K562 (cell line): ENCODE measurements at regions not wholly inside any gene's neighbourhood (a gene's known extent, or its start where the extent isn't known, plus 50 kb on each side); places are given as distances from the start of the nearest gene placed in this dataset.

Experiments
- ATAC-seq: fragments of 200-7000 bp; cut with Tn5 transposase; 3 replicates; pipeline ENCODE4 v1.9.1; 2020; ENCODE audit warnings: moderate library complexity
- BruUV-seq: library from RNA; stranded (reverse); fragments of 400-500 nt; replicated peaks from 2 replicates; lab custom pipeline; 2021; lab: Mats Ljungman, UMichigan
- CTCF ChIA-PET: fragments of 300-600 bp; formaldehyde crosslinking; extraction: SDS; loops from one replicate; lab custom pipeline; 2021; ENCODE audit warnings: low intra/inter-chr PET ratio; lab: Yijun Ruan, JAX
- POLR2A ChIA-PET: fragments of 300-600, 350-650 bp; sonication (Branson Sonifier 250); formaldehyde crosslinking; extraction: SDS; loops from one replicate; lab custom pipeline; 2021; ENCODE audit warnings: antibody characterized with exemption, inconsistent platforms; lab: Yijun Ruan, JAX
- DNase-seq, 4 experiments: peaks; one replicate each; pipeline versions ENCODE4 v3.0.0 to v3.0.0-alpha.2; 2011 to 2018; ENCODE audit warnings: low spot score in 3 of 4, mixed read lengths in 3 of 4; ENCODE audit errors: extremely low read depth in 1 of 4
- FAIRE-seq: peaks from 2 replicates; lab custom pipeline; 2011; peaks lifted over from hg19 to GRCh38; lab: Jason Lieb, UNC
- H2AFZ ChIP-seq: 2 replicates; pipeline ENCODE4 v1.6.0; 2011; ENCODE audit warnings: low read depth, low read length, control low read depth, inconsistent platforms
- H3K27ac ChIP-seq: fragments of 200-600 bp; 3 replicates; pipeline ENCODE4 v1.8.0; 2011; ENCODE audit warnings: low read depth, mild to moderate bottlenecking, control low read depth, inconsistent platforms, low read length, moderate library complexity, mixed read lengths; ENCODE audit errors: extremely low read depth
- H3K27me3 ChIP-seq, 2 experiments: fragments of 300-600 bp in 1 of 2; 2 replicates in 1 of 2; 3 replicates in 1 of 2; pipeline versions ENCODE4 v1.6.0 to v1.8.0; 2011; ENCODE audit warnings: inconsistent platforms in 2 of 2, low read length in 2 of 2, mild to moderate bottlenecking in 1 of 2, mixed read lengths in 1 of 2, moderate library complexity in 1 of 2; ENCODE audit not compliant: control insufficient read depth in 2 of 2, insufficient read depth in 2 of 2
- H3K36me3 ChIP-seq: fragments of 300-600 bp; 3 replicates; pipeline ENCODE4 v1.8.0; 2011; ENCODE audit warnings: mild to moderate bottlenecking, low read length, inconsistent platforms; ENCODE audit not compliant: control insufficient read depth, insufficient read depth
- H3K4me1 ChIP-seq, 2 experiments: fragments of 200-600 bp in 1 of 2; replicated peaks in 1 of 2; 2 replicates in 1 of 2; 3 replicates in 1 of 2; pipeline versions ENCODE4 v1.5.1 to v1.8.0; 2011; ENCODE audit warnings: inconsistent platforms in 2 of 2, low read length in 2 of 2, mild to moderate bottlenecking in 1 of 2, mixed read lengths in 1 of 2, moderate library complexity in 1 of 2; ENCODE audit not compliant: control insufficient read depth in 2 of 2, insufficient read depth in 2 of 2
- H3K4me2 ChIP-seq: 2 replicates; pipeline ENCODE4 v1.6.1; 2011; ENCODE audit warnings: low read length, control low read depth, inconsistent platforms, mixed read lengths; ENCODE audit not compliant: insufficient read depth
- H3K4me3 ChIP-seq: fragments of 200-600 bp; sonication (generic), shearing (Covaris generic); 2 replicates; pipeline ENCODE4 v1.5.1; 2016; ENCODE audit warnings: control low read depth, inconsistent platforms
- H3K79me2 ChIP-seq: fragments of 200-600 bp; 3 replicates; pipeline ENCODE4 v1.8.0; 2011; ENCODE audit warnings: low read length, inconsistent platforms; ENCODE audit not compliant: control insufficient read depth, insufficient read depth
- H3K9ac ChIP-seq, 2 experiments: 2 replicates each; pipeline versions ENCODE4 v1.6.0 to v1.6.1; 2011; ENCODE audit warnings: low read depth in 2 of 2, low read length in 2 of 2, control low read depth in 1 of 2, inconsistent platforms in 1 of 2, mild to moderate bottlenecking in 1 of 2, mixed read lengths in 1 of 2; ENCODE audit not compliant: insufficient read depth in 1 of 2
- H3K9me1 ChIP-seq: one replicate; pipeline ENCODE4 v1.6.0; 2011; ENCODE audit warnings: inconsistent platforms, mild to moderate bottlenecking, low read length, moderate library complexity; ENCODE audit not compliant: control insufficient read depth, insufficient read depth
- H3K9me3 ChIP-seq: replicated peaks from 2 replicates; pipeline ENCODE4 v1.5.1; 2011; ENCODE audit warnings: low read depth, low read length, inconsistent platforms; ENCODE audit not compliant: control insufficient read depth, insufficient read depth
- H4K20me1 ChIP-seq: replicated peaks from 2 replicates; pipeline ENCODE4 v1.6.1; 2011; ENCODE audit warnings: low read length, inconsistent platforms, mixed read lengths; ENCODE audit not compliant: control insufficient read depth, insufficient read depth
- CBFA2T2 ChIP-seq: fragments of 450-650 bp; conservative IDR thresholded peaks from 2 replicates; pipeline ENCODE4 v1.6.1; 2017; ENCODE audit warnings: mild to moderate bottlenecking
- RAD21 ChIP-seq, 2 experiments: fragments of 250-450 bp in 1 of 2; fragments of 450-650 bp in 1 of 2; sonication (Bioruptor Pico) in 1 of 2; formaldehyde crosslinking in 1 of 2; IDR thresholded peaks in 1 of 2; conservative IDR thresholded peaks in 1 of 2; 2 replicates each; pipeline versions ENCODE4 v1.4.0 to v1.8.0; 2020 to 2022; ENCODE audit warnings: mild to moderate bottlenecking in 2 of 2, moderate library complexity in 1 of 2
- ZNF785 ChIP-seq: fragments of 250-450 bp; sonication (Bioruptor Pico); IDR thresholded peaks from 2 replicates; pipeline ENCODE4 v1.4.0; 2020; ENCODE audit warnings: mild to moderate bottlenecking
- WGBS: fragments of 100-300 bp; shearing (Covaris generic); methylation state at CpG from one replicate; pipeline ENCODE4 v1.1.6; 2016; ENCODE audit warnings: low coverage, mixed read lengths; ENCODE audit not compliant: insufficient coverage; ENCODE audit errors: missing lambda C conversion rate; 5-methylcytosine and 5-hydroxymethylcytosine counted together
- in situ Hi-C: fragments of 300-500 bp; cut with MboI; formaldehyde crosslinking; loops from 4 replicates; pipeline ENCODE4 v1.15.0; 2018; ENCODE audit warnings: inconsistent platforms, mixed read lengths
- intact Hi-C: fragments of 100-400 bp; cut with micrococcal nuclease; formaldehyde crosslinking; loops from 2 replicates; pipeline ENCODE4 v1.14.2; 2022
- TF ChIP-seq, protein P1 (sequence below), 3 experiments: fragments of 200-800 bp in 1 of 3; fragments of 250-450 bp in 1 of 3; fragments of 450-650 bp in 1 of 3; sonication (Bioruptor Pico) in 1 of 3; sonication (Bioruptor generic) in 1 of 3; formaldehyde crosslinking in 1 of 3; IDR thresholded peaks; 2 replicates each; pipeline versions ENCODE4 v1.6.1 to v1.8.0; 2016 to 2022; ENCODE audit warnings: mild to moderate bottlenecking in 2 of 3, missing genetic modification characterization in 2 of 3, missing compliant biosample characterization in 1 of 3, moderate library complexity in 1 of 3
- TF ChIP-seq, protein P2 (sequence below): IDR thresholded peaks from 3 replicates; pipeline ENCODE4 v1.6.1; 2011; ENCODE audit warnings: borderline replicate concordance, mild to moderate bottlenecking, moderate library complexity; ENCODE audit not compliant: insufficient read length; ENCODE audit errors: extremely low read depth

DNA sequence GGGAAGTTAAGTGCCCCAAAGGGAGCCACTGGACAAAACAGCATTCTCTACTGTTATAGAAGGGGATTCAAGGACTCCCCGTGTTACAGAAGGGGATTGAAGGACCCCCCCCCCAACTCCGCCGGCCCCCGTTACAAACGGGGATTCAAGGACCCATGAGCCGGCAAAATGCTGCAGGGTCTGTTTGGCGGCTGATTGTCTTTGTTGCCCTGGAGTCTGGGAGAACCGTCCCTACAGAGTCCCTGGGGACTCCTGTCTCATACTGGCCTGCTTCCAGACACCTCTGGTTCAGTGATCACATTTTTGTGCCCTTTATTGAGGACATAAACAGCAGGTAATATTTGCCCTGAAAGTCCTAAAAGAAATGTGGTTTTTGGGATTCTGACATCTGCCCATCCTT is 96.4 kb downstream of the SYF2 start (continued):
- TF ChIP-seq, protein P1, sequence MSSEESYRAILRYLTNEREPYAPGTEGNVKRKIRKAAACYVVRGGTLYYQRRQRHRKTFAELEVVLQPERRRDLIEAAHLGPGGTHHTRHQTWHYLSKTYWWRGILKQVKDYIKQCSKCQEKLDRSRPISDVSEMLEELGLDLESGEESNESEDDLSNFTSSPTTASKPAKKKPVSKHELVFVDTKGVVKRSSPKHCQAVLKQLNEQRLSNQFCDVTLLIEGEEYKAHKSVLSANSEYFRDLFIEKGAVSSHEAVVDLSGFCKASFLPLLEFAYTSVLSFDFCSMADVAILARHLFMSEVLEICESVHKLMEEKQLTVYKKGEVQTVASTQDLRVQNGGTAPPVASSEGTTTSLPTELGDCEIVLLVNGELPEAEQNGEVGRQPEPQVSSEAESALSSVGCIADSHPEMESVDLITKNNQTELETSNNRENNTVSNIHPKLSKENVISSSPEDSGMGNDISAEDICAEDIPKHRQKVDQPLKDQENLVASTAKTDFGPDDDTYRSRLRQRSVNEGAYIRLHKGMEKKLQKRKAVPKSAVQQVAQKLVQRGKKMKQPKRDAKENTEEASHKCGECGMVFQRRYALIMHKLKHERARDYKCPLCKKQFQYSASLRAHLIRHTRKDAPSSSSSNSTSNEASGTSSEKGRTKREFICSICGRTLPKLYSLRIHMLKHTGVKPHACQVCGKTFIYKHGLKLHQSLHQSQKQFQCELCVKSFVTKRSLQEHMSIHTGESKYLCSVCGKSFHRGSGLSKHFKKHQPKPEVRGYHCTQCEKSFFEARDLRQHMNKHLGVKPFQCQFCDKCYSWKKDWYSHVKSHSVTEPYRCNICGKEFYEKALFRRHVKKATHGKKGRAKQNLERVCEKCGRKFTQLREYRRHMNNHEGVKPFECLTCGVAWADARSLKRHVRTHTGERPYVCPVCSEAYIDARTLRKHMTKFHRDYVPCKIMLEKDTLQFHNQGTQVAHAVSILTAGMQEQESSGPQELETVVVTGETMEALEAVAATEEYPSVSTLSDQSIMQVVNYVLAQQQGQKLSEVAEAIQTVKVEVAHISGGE (CRISPR knock-in tag; IDR thresholded peaks at IDR 0.05) = no peak
- TF ChIP-seq RAD21 (CRISPR knock-in tag; conservative IDR thresholded peaks at IDR 0.05 in 1 of 2, IDR thresholded peaks at IDR 0.05 in 1 of 2) (no peak), CBFA2T2 (no peak)
- TF ChIP-seq, all 486 proteins: peak for 0

DNA sequence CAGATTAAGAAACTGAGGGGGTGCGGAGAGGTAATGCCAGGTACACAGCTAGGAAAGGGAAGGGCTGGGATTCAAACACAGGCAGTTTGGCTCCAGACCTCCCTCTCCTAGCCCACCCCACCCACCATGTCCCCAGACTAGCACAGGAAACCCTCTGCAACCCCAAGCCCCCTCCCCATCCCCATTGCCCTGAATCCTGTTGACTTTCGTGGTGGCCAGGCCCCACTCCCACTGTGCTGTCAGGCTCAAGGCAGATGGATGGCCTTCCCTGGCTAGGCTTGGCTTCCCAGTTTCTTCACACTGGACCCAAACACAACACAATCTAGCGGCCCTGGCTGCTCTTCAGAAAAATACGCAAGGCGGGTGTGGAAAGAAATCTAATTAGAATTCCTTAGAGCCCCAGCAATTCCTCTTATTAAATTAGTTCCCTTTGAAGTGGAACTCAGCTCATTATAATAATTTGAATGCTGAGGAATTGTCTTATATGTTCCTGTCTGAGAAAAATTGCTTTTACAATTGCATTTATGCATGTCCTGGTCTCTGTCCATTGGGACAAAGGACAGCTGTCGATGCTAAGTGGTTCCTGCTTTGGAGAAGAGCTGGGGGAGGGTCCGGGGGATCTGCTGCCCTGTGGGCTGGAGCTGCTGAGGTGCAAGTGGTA is 97.4 kb downstream of the SYF2 start:
- POLR2A ChIA-PET = interaction anchor here (0.9 kb wide), 1 partner anchor 18 kb away, joined by 3 read pairs; no protein-coding TSS in a partner anchor
- no peak overlapping the region for H3K27ac ChIP-seq
- H3K9me3 ChIP-seq = no peaks in the 10 kb centered on the region
- no peak overlapping the region for H2AFZ ChIP-seq
- no peak for TF ChIP-seq ZNF785 (CRISPR knock-in tag)
- TF ChIP-seq, protein P2, sequence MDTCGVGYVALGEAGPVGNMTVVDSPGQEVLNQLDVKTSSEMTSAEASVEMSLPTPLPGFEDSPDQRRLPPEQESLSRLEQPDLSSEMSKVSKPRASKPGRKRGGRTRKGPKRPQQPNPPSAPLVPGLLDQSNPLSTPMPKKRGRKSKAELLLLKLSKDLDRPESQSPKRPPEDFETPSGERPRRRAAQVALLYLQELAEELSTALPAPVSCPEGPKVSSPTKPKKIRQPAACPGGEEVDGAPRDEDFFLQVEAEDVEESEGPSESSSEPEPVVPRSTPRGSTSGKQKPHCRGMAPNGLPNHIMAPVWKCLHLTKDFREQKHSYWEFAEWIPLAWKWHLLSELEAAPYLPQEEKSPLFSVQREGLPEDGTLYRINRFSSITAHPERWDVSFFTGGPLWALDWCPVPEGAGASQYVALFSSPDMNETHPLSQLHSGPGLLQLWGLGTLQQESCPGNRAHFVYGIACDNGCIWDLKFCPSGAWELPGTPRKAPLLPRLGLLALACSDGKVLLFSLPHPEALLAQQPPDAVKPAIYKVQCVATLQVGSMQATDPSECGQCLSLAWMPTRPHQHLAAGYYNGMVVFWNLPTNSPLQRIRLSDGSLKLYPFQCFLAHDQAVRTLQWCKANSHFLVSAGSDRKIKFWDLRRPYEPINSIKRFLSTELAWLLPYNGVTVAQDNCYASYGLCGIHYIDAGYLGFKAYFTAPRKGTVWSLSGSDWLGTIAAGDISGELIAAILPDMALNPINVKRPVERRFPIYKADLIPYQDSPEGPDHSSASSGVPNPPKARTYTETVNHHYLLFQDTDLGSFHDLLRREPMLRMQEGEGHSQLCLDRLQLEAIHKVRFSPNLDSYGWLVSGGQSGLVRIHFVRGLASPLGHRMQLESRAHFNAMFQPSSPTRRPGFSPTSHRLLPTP = no peak
- TF ChIP-seq, all 486 proteins: peak for 0
- ATAC-seq = no peak
- Histone ChIP-seq H3K9me1 (no peaks in the 10 kb centered on the region), H3K79me2 (no peaks in the 10 kb centered on the region), H3K4me3 (no peak overlapping the region), H3K27me3 (peaks cover 44 to 55% of the 10 kb centered on the region in 2 experiments), H3K4me2 (no peak overlapping the region), H4K20me1 (0 out of 2 replicates have a peak, but pooled peaks cover 6% of the 10 kb centered on the region), H3K36me3 (no peaks in the 10 kb centered on the region), H3K4me1 (no peaks in the 10 kb centered on the region), H3K9ac (no peak overlapping the region)
- in situ Hi-C loops = no loop called here
- intact Hi-C loops = no loop called here
- BruUV-seq = no TSS peak
- CTCF ChIA-PET = no interaction called here
- FAIRE-seq = no peak
- WGBS = 4% methylated on average over 7 of the region's 7 CpGs
- DNase-seq = peak in 1 of 4 experiments; percentile 8
